B cell (primary cell): ENCODE measurements at regions not wholly inside any gene's neighbourhood (a gene's known extent, or its start where the extent isn't known, plus 50 kb on each side); places are given as distances from the start of the nearest gene placed in this dataset.

Source experiments
- EZH2 ChIP-seq: IDR thresholded peaks from 2 replicates; pipeline ENCODE4 v1.6.1; 2012; ENCODE audit warnings: borderline replicate concordance, low read depth, mild to moderate bottlenecking, moderate library complexity, low read length; ENCODE audit not compliant: insufficient read depth, poor library complexity, severe bottlenecking
- TF ChIP-seq, protein P1 (sequence below): fragments of 200-600 bp; IDR thresholded peaks from one replicate; pipeline ENCODE4 v1.8.0; 2022; ENCODE audit warnings: antibody characterized with exemption, mild to moderate bottlenecking

DNA sequence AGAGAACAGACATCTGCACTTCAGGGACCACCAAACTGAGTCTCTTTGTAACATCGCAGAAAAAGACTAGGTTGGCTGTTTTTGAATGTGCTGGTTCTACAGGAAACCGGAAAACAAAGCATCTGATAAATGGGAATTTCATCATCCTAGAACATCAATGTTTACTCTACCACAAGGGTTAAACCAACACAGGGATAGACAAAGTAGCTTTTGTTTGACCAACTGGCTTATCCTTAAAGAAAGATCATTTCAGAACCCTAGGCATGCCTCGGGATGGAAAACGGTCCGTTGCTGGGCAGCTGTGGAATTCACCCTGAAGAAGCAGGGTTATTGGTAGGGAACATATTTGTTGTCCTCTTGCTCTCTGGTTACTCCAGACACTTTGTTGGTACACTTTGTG, 2355.5 kb upstream of the AGA start:
- TF ChIP-seq, protein P1, sequence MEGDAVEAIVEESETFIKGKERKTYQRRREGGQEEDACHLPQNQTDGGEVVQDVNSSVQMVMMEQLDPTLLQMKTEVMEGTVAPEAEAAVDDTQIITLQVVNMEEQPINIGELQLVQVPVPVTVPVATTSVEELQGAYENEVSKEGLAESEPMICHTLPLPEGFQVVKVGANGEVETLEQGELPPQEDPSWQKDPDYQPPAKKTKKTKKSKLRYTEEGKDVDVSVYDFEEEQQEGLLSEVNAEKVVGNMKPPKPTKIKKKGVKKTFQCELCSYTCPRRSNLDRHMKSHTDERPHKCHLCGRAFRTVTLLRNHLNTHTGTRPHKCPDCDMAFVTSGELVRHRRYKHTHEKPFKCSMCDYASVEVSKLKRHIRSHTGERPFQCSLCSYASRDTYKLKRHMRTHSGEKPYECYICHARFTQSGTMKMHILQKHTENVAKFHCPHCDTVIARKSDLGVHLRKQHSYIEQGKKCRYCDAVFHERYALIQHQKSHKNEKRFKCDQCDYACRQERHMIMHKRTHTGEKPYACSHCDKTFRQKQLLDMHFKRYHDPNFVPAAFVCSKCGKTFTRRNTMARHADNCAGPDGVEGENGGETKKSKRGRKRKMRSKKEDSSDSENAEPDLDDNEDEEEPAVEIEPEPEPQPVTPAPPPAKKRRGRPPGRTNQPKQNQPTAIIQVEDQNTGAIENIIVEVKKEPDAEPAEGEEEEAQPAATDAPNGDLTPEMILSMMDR, result no peak
- no peak for TF ChIP-seq EZH2
